ENCODE measurements at regions not wholly inside any gene's neighbourhood (a gene's known extent, or its start where the extent isn't known, plus 50 kb on each side); places are given as distances from the start of the nearest gene placed in this dataset.

- TF ChIP-seq CTCF (IDR thresholded peaks at IDR 0.05; ENCODE audit: extremely low read depth in 1 of 2, insufficient read depth in 1 of 2, low read depth in 1 of 2, low read length in 2 of 2): no peak
- peak; percentile 69 for TF ChIP-seq JUN (IDR thresholded peaks at IDR 0.05; ENCODE audit: borderline replicate concordance, insufficient read depth, insufficient read length, low read depth)
- no peak for TF ChIP-seq MAX (IDR thresholded peaks at IDR 0.05; ENCODE audit: insufficient read depth, insufficient read length)
- no peak for TF ChIP-seq POLR2AphosphoS5 (IDR thresholded peaks at IDR 0.05; ENCODE audit: insufficient read depth, low read depth, low read length)
- TF ChIP-seq POLR2A (IDR thresholded peaks at IDR 0.05; ENCODE audit: low read depth, low read length): no peak
- TF ChIP-seq EZH2 (IDR thresholded peaks at IDR 0.05; ENCODE audit: borderline replicate concordance, low read depth, low read length, severe bottlenecking): no peak
- TF ChIP-seq FOS (IDR thresholded peaks at IDR 0.05; ENCODE audit: borderline replicate concordance, insufficient read depth, low read length): peak; percentile 8
Measured at GRCh38 chr13:71249011-71249410, 618.0 kb downstream of the DACH1 start.
